GM13977 (cell line): ENCODE measurements at regions not wholly inside any gene's neighbourhood (a gene's known extent, or its start where the extent isn't known, plus 50 kb on each side); places are given as distances from the start of the nearest gene placed in this dataset.

Source experiments
- DNase-seq: peaks from one replicate; pipeline ENCODE4 v3.0.0; 2012; ENCODE audit warnings: low spot score
- CTCF ChIP-seq: IDR thresholded peaks from 2 replicates; pipeline ENCODE4 v1.5.1; 2012; ENCODE audit warnings: mild to moderate bottlenecking, control low read depth; ENCODE audit not compliant: insufficient read depth; ENCODE audit errors: extremely low read depth, missing control alignments
- in situ Hi-C: fragments of 300-500 bp; cut with MboI; formaldehyde crosslinking; loops from one replicate; pipeline ENCODE4 v1.12.0; 2022; ENCODE audit warnings: low sequenced_read_pairs, low pct_unique_long_range_greater_than_20kb, mixed read lengths, inconsistent platforms; ENCODE audit not compliant: unreplicated experiment

DNA sequence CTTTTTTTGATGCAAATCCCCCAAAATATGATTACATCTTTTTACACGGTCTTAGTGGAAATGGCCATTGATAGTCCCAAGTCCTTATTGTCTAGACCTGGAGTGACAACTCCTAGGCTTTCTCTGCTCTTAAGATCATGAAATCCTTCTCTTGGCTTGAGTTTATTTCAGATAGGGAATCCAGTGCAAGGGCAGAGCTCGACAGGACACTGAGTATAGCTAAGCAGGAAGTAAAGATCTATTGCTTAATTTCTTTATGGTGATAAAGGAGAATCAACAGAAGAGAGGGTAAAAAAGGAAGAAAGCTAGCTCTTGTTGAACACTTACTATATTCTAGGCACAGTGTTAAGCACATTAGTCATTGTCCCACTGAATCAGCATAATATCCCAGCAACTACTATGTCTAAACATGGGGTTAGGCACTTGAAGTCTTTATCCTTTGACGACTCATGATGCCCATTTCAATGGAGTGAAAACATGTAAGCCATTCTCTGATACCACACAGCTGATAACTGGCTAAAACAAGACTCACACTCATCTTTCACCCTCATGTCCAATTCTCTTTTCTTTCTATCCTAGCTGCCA is 74.1 kb upstream of the LRATD1 start:
- in situ Hi-C loops, result no loop called here
- no peak for DNase-seq
- TF ChIP-seq CTCF, result no peak

GRCh38 chr2:14560716-14561115 is 71.8 kb upstream of the LRATD1 start:
- in situ Hi-C loops, result no loop called here
- TF ChIP-seq CTCF, result no peak
- DNase-seq, result no peak

GRCh38 chr2:14563324-14563723 is 69.2 kb upstream of the LRATD1 start:
- in situ Hi-C loops, result no loop called here
- no peak for TF ChIP-seq CTCF
- DNase-seq, result no peak

GRCh38 chr2:14565666-14566065 is 66.9 kb upstream of the LRATD1 start:
- DNase-seq, result no peak
- in situ Hi-C loops, result no loop called here
- TF ChIP-seq CTCF, result no peak

DNA sequence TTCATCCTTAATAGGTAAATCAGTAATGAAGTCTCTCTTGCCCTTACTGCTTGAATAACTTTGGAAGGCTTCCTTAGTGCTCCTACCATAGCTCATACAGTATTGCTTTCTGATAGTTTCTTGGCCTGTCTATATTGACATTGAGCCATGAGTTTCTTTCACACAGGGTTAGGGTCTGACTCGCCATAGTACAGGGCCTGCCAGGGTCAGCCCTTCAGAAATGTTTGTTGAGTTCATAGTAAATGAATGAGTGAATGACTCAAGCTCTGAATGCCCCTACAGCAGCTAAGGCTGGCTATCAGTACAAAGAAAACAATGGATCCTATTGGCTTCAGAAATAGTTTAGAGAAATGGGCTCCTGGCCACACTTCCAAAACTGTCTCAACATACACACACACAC is 65.0 kb upstream of the LRATD1 start:
- in situ Hi-C loops, result no loop called here
- no peak for DNase-seq
- no peak for TF ChIP-seq CTCF

GRCh38 chr2:14569294-14569693 is 63.2 kb upstream of the LRATD1 start:
- in situ Hi-C loops, result no loop called here
- no peak for TF ChIP-seq CTCF
- no peak for DNase-seq

- no peak for TF ChIP-seq CTCF
- DNase-seq, result no peak
- in situ Hi-C loops, result no loop called here
Measured at GRCh38 chr2:14572633-14573032, 59.9 kb upstream of the LRATD1 start.
